Ovary (tissue), 7 donors: ENCODE measurements at regions not wholly inside any gene's neighbourhood (a gene's known extent, or its start where the extent isn't known, plus 50 kb on each side); places are given as distances from the start of the nearest gene placed in this dataset.
A peak's percentile ranks its signal among the peaks of the same experiment; 100 is the strongest.

Experiments used
- DNase-seq, 5 donors: peaks; one replicate each; pipeline ENCODE4 v3.0.0-alpha.2; 2019 to 2020
- H3K27ac ChIP-seq, 2 donors: fragments of 200-600 bp; one replicate each; pipeline versions ENCODE4 v1.5.1 to v1.8.0; 2019 to 2022
- H3K27me3 ChIP-seq: fragments of 200-600 bp; one replicate; pipeline ENCODE4 v1.8.0; 2022
- H3K36me3 ChIP-seq: fragments of 200-600 bp; sonication (generic); one replicate; pipeline ENCODE4 v1.5.1; 2019
- H3K4me1 ChIP-seq: one replicate; pipeline ENCODE4 v1.8.1; 2013; ENCODE audit warnings: mild to moderate bottlenecking, moderate library complexity; ENCODE audit not compliant: insufficient read depth
- H3K4me3 ChIP-seq: fragments of 200-600 bp; sonication (generic); one replicate; pipeline ENCODE4 v1.5.1; 2017
- H3K9me3 ChIP-seq, 2 donors: fragments of 200-600 bp in 1 of 2; sonication (generic) in 1 of 2; one replicate each; pipeline versions ENCODE4 v1.5.1 to v1.8.1; 2013 to 2019; ENCODE audit warnings: mild to moderate bottlenecking in 1 of 2, moderate library complexity in 1 of 2
- CTCF ChIP-seq, 3 donors: fragments of 450-650 bp in 2 of 3; fragments of 200-600 bp in 1 of 3; IDR thresholded peaks; one replicate each; pipeline versions ENCODE4 v1.5.1 to v1.8.0; 2016 to 2022; ENCODE audit warnings: antibody characterized with exemption in 3 of 3, mild to moderate bottlenecking in 1 of 3
- EP300 ChIP-seq: sonication (generic); formaldehyde crosslinking; IDR thresholded peaks from one replicate; pipeline ENCODE4 v1.6.1; 2017; ENCODE audit warnings: antibody characterized with exemption
- POLR2A ChIP-seq: fragments of 450-650 bp; IDR thresholded peaks from one replicate; pipeline ENCODE4 v1.6.1; 2017; ENCODE audit warnings: antibody characterized with exemption, mild to moderate bottlenecking, moderate library complexity
- WGBS, 3 donors: extraction: QIAGEN DNeasy Blood & Tissue Kit in 1 of 3; methylation state at CpG; one replicate each; pipeline versions ENCODE4 v1.1.5 to v1.1.7; 2013 to 2017; 5-methylcytosine and 5-hydroxymethylcytosine counted together
- intact Hi-C, 4 donors: fragments of 100-400 bp; cut with DNase I; formaldehyde crosslinking; loops; one replicate each; pipeline versions ENCODE4 v1.11.0 to v1.15.1; 2022 to 2023
- donor health status: DM: no; HTN: no; CAD: no; lungs with moderate emphysema.
- donor health status: DM: no; HTN: no; CAD: no.
- donor health status: Bipolar disorder and iron deficiency.
- donor health status: DM: no; HTN: no; CAD: no.
- donor health status: DM: yes; HTN: yes; CAD: no.

GRCh38 chr9:73474625-73475024 lies 323.0 kb downstream of the ANXA1 start:
- Histone ChIP-seq H3K9me3 (no peaks in the 10 kb centered on the region), H3K4me1 (no peaks in the 10 kb centered on the region), H3K27me3 (no peaks in the 10 kb centered on the region), H3K4me3 (no peak overlapping the region), H3K36me3 (no peaks in the 10 kb centered on the region), H3K27ac (no peak overlapping the region)
- peak in 1 of 5 donors; percentile 11 for DNase-seq
- WGBS, 3 donors = 92 to 98% (median 92%) methylated on average over 17 to 20 of the region's 20 CpGs
- intact Hi-C loops = no loop called here
- TF ChIP-seq POLR2A (no peak), EP300 (no peak), CTCF (IDR thresholded peaks at IDR 0.05) (no peak)

- TF ChIP-seq POLR2A = no peak
- no peak for TF ChIP-seq CTCF (IDR thresholded peaks at IDR 0.05)
- TF ChIP-seq EP300 = no peak
- H3K4me3 ChIP-seq = no peak overlapping the region
- H3K36me3 ChIP-seq = no peaks in the 10 kb centered on the region
- intact Hi-C loops = no loop called here
- no peak overlapping the region for H3K27ac ChIP-seq
- no peaks in the 10 kb centered on the region for H3K27me3 ChIP-seq
- 88 to 91% (median 90%) methylated on average over 5 of the region's 5 CpGs for whole genome bisulfite sequencing, 3 donors
- DNase-seq = no peak
- H3K4me1 ChIP-seq = no peaks in the 10 kb centered on the region
- H3K9me3 ChIP-seq = no peaks in the 10 kb centered on the region
Observed at GRCh38 chr9:73494894-73495293, 343.2 kb downstream of the ANXA1 start.

- 75 to 85% (median 77%) methylated on average over 2 of the region's 2 CpGs for WGBS, 3 donors
- Histone ChIP-seq H3K4me1 (no peaks in the 10 kb centered on the region), H3K27me3 (no peaks in the 10 kb centered on the region), H3K9me3 (no peaks in the 10 kb centered on the region), H3K4me3 (no peak overlapping the region), H3K27ac (no peak overlapping the region), H3K36me3 (no peaks in the 10 kb centered on the region)
- DNase-seq = no peak
- intact Hi-C loops = no loop called here
- TF ChIP-seq CTCF (IDR thresholded peaks at IDR 0.05) (no peak), POLR2A (no peak), EP300 (no peak)
Observed at GRCh38 chr9:73497796-73498195, 346.1 kb downstream of the ANXA1 start.

- H3K9me3 ChIP-seq = no peaks in the 10 kb centered on the region
- intact Hi-C loops = no loop called here
- TF ChIP-seq EP300 (no peak), CTCF (IDR thresholded peaks at IDR 0.05) (no peak), POLR2A (no peak)
- H3K4me3 ChIP-seq = no peak overlapping the region
- H3K36me3 ChIP-seq = no peaks in the 10 kb centered on the region
- H3K27me3 ChIP-seq = no peaks in the 10 kb centered on the region
- 27 to 34% (median 32%) methylated on average over 4 of the region's 4 CpGs for WGBS, 3 donors
- H3K4me1 ChIP-seq = no peaks in the 10 kb centered on the region
- no peak for DNase-seq
- H3K27ac ChIP-seq = no peak overlapping the region
Observed at GRCh38 chr9:73515216-73515615, 363.6 kb downstream of the ANXA1 start.

GRCh38 chr9:73523391-73523790 lies 371.7 kb downstream of the ANXA1 start:
- Histone ChIP-seq H3K4me3 (no peak overlapping the region), H3K27me3 (no peaks in the 10 kb centered on the region), H3K4me1 (no peaks in the 10 kb centered on the region), H3K9me3 (no peaks in the 10 kb centered on the region), H3K27ac (no peak overlapping the region), H3K36me3 (no peaks in the 10 kb centered on the region)
- TF ChIP-seq CTCF (IDR thresholded peaks at IDR 0.05) (no peak), EP300 (no peak)
- 81 to 87% (median 84%) methylated on average over 2 of the region's 2 CpGs for WGBS, 3 donors
- intact Hi-C loops = no loop called here
- DNase-seq = no peak
